Right lobe of liver (tissue), 4 donors: ENCODE measurements at regions not wholly inside any gene's neighbourhood (a gene's known extent, or its start where the extent isn't known, plus 50 kb on each side); places are given as distances from the start of the nearest gene placed in this dataset.

Experiments
- CTCF ChIP-seq, 4 donors: fragments of 200-600 bp in 3 of 4; fragments of 450-650 bp in 1 of 4; IDR thresholded peaks; one replicate each; pipeline versions ENCODE4 v1.5.1 to v1.8.0; 2016 to 2022; ENCODE audit warnings: antibody characterized with exemption in 4 of 4, mild to moderate bottlenecking in 2 of 4
- POLR2A ChIP-seq: fragments of 450-650 bp; IDR thresholded peaks from one replicate; pipeline ENCODE4 v1.6.1; 2017; ENCODE audit warnings: antibody characterized with exemption, mild to moderate bottlenecking
- donor health status: DM: no; HTN: no; CAD: no.
- donor health status: DM: no; HTN: no; CAD: no.
- donor health status: DM: no; HTN: yes; CAD: no.

- TF ChIP-seq CTCF (IDR thresholded peaks at IDR 0.05), result no peak
- no peak for TF ChIP-seq POLR2A
Observed at GRCh38 chr1:37265786-37266667, 208.4 kb upstream of the ZC3H12A start.
